ENCODE measurements at regions not wholly inside any gene's neighbourhood (a gene's known extent, or its start where the extent isn't known, plus 50 kb on each side); places are given as distances from the start of the nearest gene placed in this dataset.
"Not testable (repeated sequence)": the region's sequence is repeated elsewhere in the genome, so short reads cannot be mapped to it uniquely, and the experiment has no call there.

DNA sequence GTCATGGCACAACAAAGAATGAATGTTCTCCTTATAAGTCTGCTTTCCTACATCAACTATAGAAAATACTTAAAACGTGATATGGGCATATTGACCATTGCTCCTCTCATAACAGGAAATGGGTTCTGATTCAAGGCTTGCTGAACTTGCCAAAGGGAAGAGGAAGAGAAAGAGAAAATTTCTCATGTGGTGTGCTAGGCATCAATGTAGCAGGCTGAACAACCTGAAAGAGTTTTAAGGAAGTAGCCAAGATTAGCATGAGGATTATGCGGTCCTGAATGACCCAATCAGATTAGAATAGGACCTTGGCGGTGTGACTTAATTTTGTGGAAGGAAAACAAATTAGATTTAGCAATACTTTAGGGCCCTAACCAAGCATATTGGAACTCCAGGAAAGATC is 617.7 kb upstream of the CDH11 start:
- no peaks in the 10 kb centered on the region for H3K36me3 Mint-ChIP-seq
- no peak overlapping the region for H3K27ac Mint-ChIP-seq
- H3K9me3 Mint-ChIP-seq = peaks cover 7% of the 10 kb centered on the region
- peaks cover 9% of the 10 kb centered on the region for H3K27me3 Mint-ChIP-seq (ENCODE audit: low read depth)
- peaks cover 24% of the 10 kb centered on the region for H3K4me1 Mint-ChIP-seq
- no peak overlapping the region for H3K4me3 Mint-ChIP-seq
- no peak for DNase-seq (ENCODE audit: low spot score in 2 of 2, unreplicated experiment in 2 of 2)
- TF ChIP-seq, protein P1, sequence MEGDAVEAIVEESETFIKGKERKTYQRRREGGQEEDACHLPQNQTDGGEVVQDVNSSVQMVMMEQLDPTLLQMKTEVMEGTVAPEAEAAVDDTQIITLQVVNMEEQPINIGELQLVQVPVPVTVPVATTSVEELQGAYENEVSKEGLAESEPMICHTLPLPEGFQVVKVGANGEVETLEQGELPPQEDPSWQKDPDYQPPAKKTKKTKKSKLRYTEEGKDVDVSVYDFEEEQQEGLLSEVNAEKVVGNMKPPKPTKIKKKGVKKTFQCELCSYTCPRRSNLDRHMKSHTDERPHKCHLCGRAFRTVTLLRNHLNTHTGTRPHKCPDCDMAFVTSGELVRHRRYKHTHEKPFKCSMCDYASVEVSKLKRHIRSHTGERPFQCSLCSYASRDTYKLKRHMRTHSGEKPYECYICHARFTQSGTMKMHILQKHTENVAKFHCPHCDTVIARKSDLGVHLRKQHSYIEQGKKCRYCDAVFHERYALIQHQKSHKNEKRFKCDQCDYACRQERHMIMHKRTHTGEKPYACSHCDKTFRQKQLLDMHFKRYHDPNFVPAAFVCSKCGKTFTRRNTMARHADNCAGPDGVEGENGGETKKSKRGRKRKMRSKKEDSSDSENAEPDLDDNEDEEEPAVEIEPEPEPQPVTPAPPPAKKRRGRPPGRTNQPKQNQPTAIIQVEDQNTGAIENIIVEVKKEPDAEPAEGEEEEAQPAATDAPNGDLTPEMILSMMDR (IDR thresholded peaks at IDR 0.05; ENCODE audit: unreplicated experiment) = no peak

DNA sequence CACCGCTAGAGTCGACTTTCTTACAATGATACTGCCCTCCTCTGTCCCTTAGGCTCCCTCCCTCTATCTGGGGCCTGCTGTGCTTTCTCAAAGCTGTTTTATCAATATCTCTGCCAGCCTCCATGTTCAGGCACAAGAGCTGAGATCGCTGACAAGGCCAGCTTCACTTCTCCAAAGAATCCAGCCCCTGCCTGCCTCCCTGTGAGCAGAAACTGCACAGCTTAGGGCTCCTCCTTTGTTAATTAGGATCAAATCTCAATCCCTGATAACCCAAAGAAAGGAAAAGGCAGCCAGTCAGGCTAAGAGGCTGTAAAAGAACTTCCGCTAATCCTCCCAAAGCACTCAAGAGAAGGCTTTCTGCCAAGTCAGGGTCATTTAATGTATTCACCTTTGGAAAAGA is 616.0 kb upstream of the CDH11 start:
- H3K4me1 Mint-ChIP-seq = peaks cover 21% of the 10 kb centered on the region
- H3K4me3 Mint-ChIP-seq = no peak overlapping the region
- DNase-seq (ENCODE audit: low spot score in 2 of 2, unreplicated experiment in 2 of 2) = no peak
- H3K27me3 Mint-ChIP-seq (ENCODE audit: low read depth) = peaks cover 16% of the 10 kb centered on the region
- H3K27ac Mint-ChIP-seq = peak overlapping the region; percentile 86
- H3K9me3 Mint-ChIP-seq = peaks cover 4% of the 10 kb centered on the region
- H3K36me3 Mint-ChIP-seq = no peaks in the 10 kb centered on the region
- TF ChIP-seq, protein P1 (IDR thresholded peaks at IDR 0.05; ENCODE audit: unreplicated experiment) = no peak

DNA sequence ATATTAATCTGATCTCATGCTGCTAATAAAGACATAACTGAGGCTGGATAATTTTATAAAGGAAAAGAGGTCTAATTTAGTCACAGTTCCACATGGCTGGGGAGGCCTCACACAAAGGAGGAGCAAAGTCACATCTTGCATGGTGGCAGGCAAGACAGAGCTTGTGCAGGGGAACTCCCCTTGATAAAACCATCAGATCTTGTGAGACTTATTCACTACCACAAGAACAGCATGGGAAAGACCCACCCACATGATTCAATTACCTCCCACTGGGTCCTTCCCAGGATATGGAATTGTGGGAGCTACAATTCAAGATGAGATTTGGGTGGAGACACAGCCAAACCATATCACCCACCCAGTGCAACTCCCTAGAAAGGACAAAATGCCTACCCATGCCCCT is 613.8 kb upstream of the CDH11 start:
- not testable (repeated sequence) for DNase-seq (ENCODE audit: low spot score in 2 of 2, unreplicated experiment in 2 of 2); H3K36me3 Mint-ChIP-seq; H3K4me3 Mint-ChIP-seq; H3K27me3 Mint-ChIP-seq (ENCODE audit: low read depth); H3K27ac Mint-ChIP-seq; H3K9me3 Mint-ChIP-seq
- H3K4me1 Mint-ChIP-seq = peaks cover 21% of the 10 kb centered on the region

DNA sequence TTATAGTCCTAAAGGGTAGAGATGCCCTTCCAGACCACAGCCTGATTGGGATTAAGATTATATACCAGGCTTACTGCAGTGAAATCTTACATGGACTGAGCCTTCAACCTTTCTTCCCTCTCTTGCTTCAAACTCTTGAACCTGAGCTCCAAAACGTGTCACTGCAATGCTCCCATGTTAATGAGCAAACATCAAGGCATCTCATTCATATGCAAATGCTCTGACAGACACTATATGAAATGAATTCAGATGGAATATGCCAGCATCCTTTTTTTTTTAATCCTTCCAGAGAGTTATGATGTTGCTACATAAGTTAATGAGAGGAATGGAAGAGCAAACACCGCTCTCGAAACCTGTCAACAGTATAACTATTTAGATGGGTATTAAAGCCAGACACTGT is 611.9 kb upstream of the CDH11 start:
- Mint-ChIP-seq H3K9me3 (peaks cover 16% of the 10 kb centered on the region), H3K27ac (no peak overlapping the region), H3K27me3 (ENCODE audit: low read depth) (peaks cover 10% of the 10 kb centered on the region), H3K4me1 (peaks cover 23% of the 10 kb centered on the region), H3K36me3 (no peaks in the 10 kb centered on the region), H3K4me3 (no peak overlapping the region)
- no peak for DNase-seq (ENCODE audit: low spot score in 2 of 2, unreplicated experiment in 2 of 2)
- TF ChIP-seq, protein P1 (IDR thresholded peaks at IDR 0.05; ENCODE audit: unreplicated experiment) = no peak

DNA sequence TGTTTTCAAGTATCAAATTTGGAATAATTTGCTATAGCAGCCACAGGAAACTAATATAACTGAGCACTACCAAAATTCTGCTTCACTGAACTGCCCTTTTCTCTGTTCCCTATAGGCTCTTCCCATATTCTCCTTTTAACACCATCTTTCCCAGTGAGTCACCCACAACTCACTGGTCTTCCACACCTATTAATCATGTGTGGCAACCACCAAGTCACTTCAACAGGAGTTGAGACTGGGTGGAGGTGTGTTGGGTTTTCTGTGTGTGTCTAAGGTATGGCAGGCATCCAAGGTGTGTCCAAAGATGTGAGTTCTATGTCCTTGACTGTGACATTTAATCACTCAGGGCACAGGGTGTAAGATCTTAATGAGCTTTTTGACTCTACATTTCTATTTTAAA is 610.0 kb upstream of the CDH11 start:
- Mint-ChIP-seq H3K27ac (no peak overlapping the region), H3K4me1 (peaks cover 18% of the 10 kb centered on the region), H3K27me3 (ENCODE audit: low read depth) (peaks cover 12% of the 10 kb centered on the region), H3K9me3 (peaks cover 16% of the 10 kb centered on the region), H3K36me3 (no peaks in the 10 kb centered on the region), H3K4me3 (no peak overlapping the region)
- DNase-seq (ENCODE audit: low spot score in 2 of 2, unreplicated experiment in 2 of 2) = no peak
- TF ChIP-seq, protein P1 (IDR thresholded peaks at IDR 0.05; ENCODE audit: unreplicated experiment) = no peak

DNA sequence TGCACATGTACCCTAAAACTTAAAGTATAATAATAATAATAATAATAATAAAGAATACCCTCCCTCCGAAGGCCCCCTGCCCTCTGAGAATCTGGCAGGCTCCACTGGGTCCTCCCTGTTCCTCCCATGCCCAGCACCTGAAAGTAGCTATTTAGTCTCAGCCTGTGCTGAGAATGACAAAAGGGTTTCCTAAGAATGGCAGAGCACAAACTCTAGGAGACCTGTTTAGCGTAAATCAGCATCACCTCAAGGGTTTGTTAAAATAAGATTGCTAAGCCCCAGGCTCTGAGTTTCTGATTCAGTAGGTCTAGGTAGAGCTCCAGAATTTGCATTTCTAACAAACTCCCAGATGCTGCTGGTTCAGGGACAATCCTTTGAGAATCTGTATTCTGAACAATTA is 606.8 kb upstream of the CDH11 start:
- H3K4me1 Mint-ChIP-seq = peaks cover 33% of the 10 kb centered on the region
- TF ChIP-seq, protein P1 (IDR thresholded peaks at IDR 0.05; ENCODE audit: unreplicated experiment) = no peak
- no peaks in the 10 kb centered on the region for H3K36me3 Mint-ChIP-seq
- no peak for DNase-seq (ENCODE audit: low spot score in 2 of 2, unreplicated experiment in 2 of 2)
- no peak overlapping the region for H3K27ac Mint-ChIP-seq
- no peak overlapping the region for H3K4me3 Mint-ChIP-seq
- peaks cover 16% of the 10 kb centered on the region for H3K9me3 Mint-ChIP-seq
- H3K27me3 Mint-ChIP-seq (ENCODE audit: low read depth) = peaks cover 10% of the 10 kb centered on the region

All from mesothelial cell of epicardium (in vitro differentiated cells).